Upper lobe of left lung (tissue), 4 donors: ENCODE measurements at regions not wholly inside any gene's neighbourhood (a gene's known extent, or its start where the extent isn't known, plus 50 kb on each side); places are given as distances from the start of the nearest gene placed in this dataset.

ENCODE experiments used
- CTCF ChIP-seq, 6 experiments: fragments of 450-650 bp in 4 of 6; fragments of 200-600 bp in 2 of 6; sonication (generic) in 2 of 6; IDR thresholded peaks; one replicate each; pipeline ENCODE4 v1.5.1; 2016 to 2019; ENCODE audit warnings: antibody characterized with exemption in 6 of 6
- POLR2A ChIP-seq, 4 donors: fragments of 450-650 bp; IDR thresholded peaks; one replicate each; pipeline ENCODE4 v1.5.1; 2016 to 2017; ENCODE audit warnings: antibody characterized with exemption in 4 of 4, mild to moderate bottlenecking in 2 of 4
- POLR2AphosphoS5 ChIP-seq, 2 donors: sonication (generic); formaldehyde crosslinking; IDR thresholded peaks; one replicate each; pipeline ENCODE4 v1.5.1; 2017; ENCODE audit warnings: antibody characterized with exemption in 2 of 2

DNA sequence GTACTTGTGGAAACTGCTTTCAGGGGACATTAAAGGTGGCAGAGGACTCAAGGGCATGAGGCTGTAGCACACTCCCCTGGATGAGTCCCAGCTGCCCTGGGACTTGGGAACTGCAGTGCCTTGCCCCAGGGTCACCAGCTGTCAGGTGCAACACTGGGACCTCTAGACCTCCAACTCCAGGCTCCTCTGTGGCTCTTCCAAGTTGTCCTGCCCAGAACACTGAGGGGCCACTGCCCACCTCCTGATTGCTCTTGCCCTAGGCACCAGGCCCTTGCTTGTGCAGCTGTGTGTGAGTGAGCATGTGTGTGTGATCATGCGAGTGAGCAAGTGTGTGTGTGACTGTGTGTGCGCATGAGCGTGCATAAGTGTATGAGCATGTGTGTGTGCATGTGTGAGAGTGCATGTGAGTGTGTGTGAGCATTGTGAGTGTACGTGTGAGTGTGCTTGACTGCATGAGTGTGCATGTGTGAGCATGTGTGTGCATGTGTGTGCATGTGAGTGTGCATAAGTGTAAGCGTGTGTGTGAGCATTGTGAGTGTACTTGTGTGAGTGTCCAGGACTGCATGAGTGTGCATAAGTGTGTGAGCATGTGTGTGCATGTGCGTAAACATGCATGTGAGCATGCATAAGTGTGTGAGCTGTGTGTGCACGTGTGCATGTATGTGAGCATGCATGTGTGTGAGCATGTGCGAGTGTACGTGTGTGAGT, 301.5 kb downstream of the NDUFA10 start:
- TF ChIP-seq CTCF (IDR thresholded peaks at IDR 0.05) (no peak), POLR2AphosphoS5 (IDR thresholded peaks at IDR 0.05) (no peak), POLR2A (IDR thresholded peaks at IDR 0.05) (no peak)
